HUES64 (cell line): ENCODE measurements at regions not wholly inside any gene's neighbourhood (a gene's known extent, or its start where the extent isn't known, plus 50 kb on each side); places are given as distances from the start of the nearest gene placed in this dataset.
"Not testable (repeated sequence)": the region's sequence is repeated elsewhere in the genome, so short reads cannot be mapped to it uniquely, and the experiment has no call there.

Source experiments
- H3K27ac ChIP-seq: 2 replicates; pipeline ENCODE4 v1.7.0; 2013; ENCODE audit warnings: low read depth, low read length, inconsistent platforms
- H3K27me3 ChIP-seq: 2 replicates; pipeline ENCODE4 v1.6.1; 2013; ENCODE audit warnings: mild to moderate bottlenecking, low read length; ENCODE audit not compliant: insufficient read depth
- H3K36me3 ChIP-seq: 2 replicates; pipeline ENCODE4 v1.6.1; 2013; ENCODE audit warnings: mild to moderate bottlenecking, low read length; ENCODE audit not compliant: insufficient read depth
- H3K4me1 ChIP-seq: 2 replicates; pipeline ENCODE4 v1.6.1; 2013; ENCODE audit warnings: mild to moderate bottlenecking, low read length, moderate library complexity; ENCODE audit not compliant: insufficient read depth
- H3K4me3 ChIP-seq: 2 replicates; pipeline ENCODE4 v1.5.1; 2013; ENCODE audit warnings: mild to moderate bottlenecking, low read length, moderate library complexity
- H3K9ac ChIP-seq: 2 replicates; pipeline ENCODE4 v1.6.1; 2013; ENCODE audit warnings: mild to moderate bottlenecking, low read depth, low read length
- H3K9me3 ChIP-seq: 2 replicates; pipeline ENCODE4 v1.6.1; 2013; ENCODE audit warnings: low read depth, low read length; ENCODE audit not compliant: insufficient read depth
- WGBS: fragments of 150-250, 120-280 bp; methylation state at CpG from one replicate; pipeline ENCODE4 v1.1.7; 2013; ENCODE audit warnings: missing lambda C conversion rate; 5-methylcytosine and 5-hydroxymethylcytosine counted together

DNA sequence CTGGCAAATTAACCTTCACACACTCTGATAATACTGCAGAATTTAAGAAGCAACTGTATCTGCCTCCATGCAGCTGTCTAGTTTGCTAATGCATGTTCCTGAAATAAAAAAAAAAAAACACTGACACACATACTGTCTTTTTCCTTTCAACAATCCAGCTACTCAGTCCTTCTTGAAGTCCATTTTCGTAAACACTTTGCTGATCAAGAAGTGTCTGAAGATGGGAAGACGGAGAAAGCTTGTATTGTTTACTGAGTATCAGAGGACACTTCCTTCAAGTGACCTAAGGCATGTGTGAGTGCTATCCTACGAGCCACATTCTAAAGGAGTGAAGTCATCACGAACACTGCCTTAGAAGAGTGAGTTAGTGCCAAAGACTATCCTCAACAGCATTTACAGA lies 82.6 kb downstream of the LUZP4 start:
- peaks cover 14% of the 10 kb centered on the region for H3K4me1 ChIP-seq
- no peaks in the 10 kb centered on the region for H3K36me3 ChIP-seq
- H3K4me3 ChIP-seq: no peak overlapping the region
- H3K27me3 ChIP-seq: no peaks in the 10 kb centered on the region
- WGBS: 60% methylated on average over 3 of the region's 4 CpGs
- no peaks in the 10 kb centered on the region for H3K9me3 ChIP-seq
- H3K27ac ChIP-seq: peak overlapping the region; percentile 44
- H3K9ac ChIP-seq: peak overlapping the region; percentile 36; the same call in 1 of the 2 replicates

- Histone ChIP-seq H3K9me3 (no peaks in the 10 kb centered on the region), H3K36me3 (no peaks in the 10 kb centered on the region), H3K27ac (peak overlapping the region; percentile 44; the same call in 1 of the 2 replicates), H3K4me3 (no peak overlapping the region), H3K4me1 (peaks cover 14% of the 10 kb centered on the region), H3K27me3 (no peaks in the 10 kb centered on the region), H3K9ac (peak overlapping the region; percentile 36; the same call in 1 of the 2 replicates)
- WGBS: 82% methylated on average over 3 of the region's 5 CpGs
Observed at GRCh38 chrX:115373308-115373707, 83.8 kb downstream of the LUZP4 start.

- H3K9ac ChIP-seq: no peak overlapping the region
- H3K4me3 ChIP-seq: no peak overlapping the region
- WGBS: 40% methylated on average over 1 of the region's 1 CpG
- H3K27me3 ChIP-seq: no peaks in the 10 kb centered on the region
- H3K9me3 ChIP-seq: no peaks in the 10 kb centered on the region
- H3K27ac ChIP-seq: no peak overlapping the region
- no peaks in the 10 kb centered on the region for H3K36me3 ChIP-seq
- H3K4me1 ChIP-seq: peaks cover 3% of the 10 kb centered on the region; the same call in 1 of the 2 replicates
Observed at GRCh38 chrX:115378471-115378870, 89.0 kb downstream of the LUZP4 start.

- no peaks in the 10 kb centered on the region for H3K9me3 ChIP-seq
- H3K9ac ChIP-seq: no peak overlapping the region
- no peaks in the 10 kb centered on the region for H3K36me3 ChIP-seq
- WGBS: 90% methylated on average over 2 of the region's 2 CpGs
- no peak overlapping the region for H3K27ac ChIP-seq
- no peaks in the 10 kb centered on the region for H3K27me3 ChIP-seq
- no peak overlapping the region for H3K4me3 ChIP-seq
- no peaks in the 10 kb centered on the region for H3K4me1 ChIP-seq
Observed at GRCh38 chrX:115387327-115387726, 97.8 kb downstream of the LUZP4 start.

GRCh38 chrX:115388879-115389278 lies 99.4 kb downstream of the LUZP4 start:
- H3K4me3 ChIP-seq: no peak overlapping the region
- no peaks in the 10 kb centered on the region for H3K27me3 ChIP-seq
- WGBS: 92% methylated on average over 4 of the region's 4 CpGs
- H3K9ac ChIP-seq: no peak overlapping the region
- no peaks in the 10 kb centered on the region for H3K9me3 ChIP-seq
- no peaks in the 10 kb centered on the region for H3K4me1 ChIP-seq
- H3K27ac ChIP-seq: no peak overlapping the region
- H3K36me3 ChIP-seq: no peaks in the 10 kb centered on the region

- H3K36me3 ChIP-seq: no peaks in the 10 kb centered on the region
Observed at GRCh38 chrX:115390078-115390477, 100.6 kb downstream of the LUZP4 start.

GRCh38 chrX:115392031-115392430 lies 102.5 kb downstream of the LUZP4 start:
- Histone ChIP-seq H3K9ac (no peak overlapping the region), H3K9me3 (no peaks in the 10 kb centered on the region), H3K27me3 (no peaks in the 10 kb centered on the region), H3K4me3 (no peak overlapping the region), H3K36me3 (no peaks in the 10 kb centered on the region), H3K27ac (no peak overlapping the region), H3K4me1 (no peaks in the 10 kb centered on the region)
- WGBS: 100% methylated on average over 2 of the region's 2 CpGs

More at GRCh38 chrX:115390078-115390477, 100.6 kb downstream of the LUZP4 start:
- no peaks in the 10 kb centered on the region for H3K9me3 ChIP-seq
- H3K27ac ChIP-seq: no peak overlapping the region
- no peaks in the 10 kb centered on the region for H3K27me3 ChIP-seq
- no peak overlapping the region for H3K4me3 ChIP-seq
- WGBS: 86% methylated on average over 3 of the region's 3 CpGs
- no peak overlapping the region for H3K9ac ChIP-seq
- no peaks in the 10 kb centered on the region for H3K4me1 ChIP-seq

DNA sequence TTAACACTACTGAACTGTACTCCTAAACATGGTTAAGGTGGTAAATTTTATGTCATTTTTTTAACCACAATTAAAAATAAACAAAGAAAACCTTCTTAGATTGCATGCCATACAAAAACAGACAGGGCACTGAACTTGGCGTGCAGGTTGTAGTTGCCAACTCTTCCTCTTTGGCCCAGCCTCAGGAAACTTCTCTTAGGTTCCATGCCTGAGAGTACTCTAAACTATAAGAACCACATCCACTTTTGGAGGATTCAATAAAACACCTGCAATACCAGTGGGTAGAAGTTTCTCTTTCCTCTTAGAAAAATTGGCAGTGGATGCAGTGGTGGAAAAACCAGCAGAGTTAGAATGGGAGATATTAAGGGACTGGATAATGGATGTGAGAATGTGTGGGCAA lies 103.4 kb downstream of the LUZP4 start:
- Histone ChIP-seq H3K9ac (no peak overlapping the region), H3K27me3 (no peaks in the 10 kb centered on the region), H3K27ac (no peak overlapping the region), H3K36me3 (no peaks in the 10 kb centered on the region), H3K4me3 (no peak overlapping the region), H3K4me1 (no peaks in the 10 kb centered on the region), H3K9me3 (no peaks in the 10 kb centered on the region)
- WGBS: 100% methylated on average over 1 of the region's 1 CpG

- H3K9ac ChIP-seq: no peak overlapping the region
- H3K9me3 ChIP-seq: no peaks in the 10 kb centered on the region
- no peak overlapping the region for H3K4me3 ChIP-seq
- no peaks in the 10 kb centered on the region for H3K27me3 ChIP-seq
- H3K27ac ChIP-seq: no peak overlapping the region
- WGBS: 87% methylated on average over 1 of the region's 1 CpG
- H3K36me3 ChIP-seq: no peaks in the 10 kb centered on the region
- no peaks in the 10 kb centered on the region for H3K4me1 ChIP-seq
Observed at GRCh38 chrX:115393271-115393670, 103.8 kb downstream of the LUZP4 start.

- not testable (repeated sequence) for H3K9ac ChIP-seq, H3K27ac ChIP-seq, H3K27me3 ChIP-seq, H3K4me1 ChIP-seq, H3K36me3 ChIP-seq, H3K9me3 ChIP-seq, H3K4me3 ChIP-seq
- WGBS: 88% methylated on average over 4 of the region's 4 CpGs
Observed at GRCh38 chrX:115394806-115395205, 105.3 kb downstream of the LUZP4 start.

DNA sequence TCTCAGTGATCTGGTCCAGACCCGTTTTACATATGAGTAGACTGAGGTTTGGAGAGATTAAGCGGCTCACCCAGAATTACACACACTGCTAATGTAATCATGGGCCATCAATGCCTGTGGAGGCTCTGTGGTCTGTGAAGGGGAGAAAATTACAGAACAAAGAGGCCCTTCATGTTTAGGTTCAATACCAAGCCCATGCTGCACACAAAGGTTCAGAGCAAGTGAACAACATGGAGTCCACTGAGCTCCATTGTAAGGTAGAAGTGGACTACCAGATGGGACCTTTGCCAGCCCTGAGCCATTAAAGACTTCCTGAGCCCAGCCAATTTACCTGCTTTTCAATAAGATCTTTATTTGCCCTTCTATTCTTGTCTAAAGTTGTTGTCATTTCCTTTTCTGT lies 109.8 kb downstream of the LUZP4 start:
- 0 out of 2 replicates have a peak, but pooled peaks cover 3% of the 10 kb centered on the region for H3K9me3 ChIP-seq
- no peak overlapping the region for H3K9ac ChIP-seq
- H3K4me3 ChIP-seq: no peak overlapping the region
- peaks cover 14% of the 10 kb centered on the region; the same call in 1 of the 2 replicates for H3K4me1 ChIP-seq
- no peaks in the 10 kb centered on the region for H3K27me3 ChIP-seq
- no peak overlapping the region for H3K27ac ChIP-seq
- WGBS: 100% methylated on average over 1 of the region's 2 CpGs
- H3K36me3 ChIP-seq: no peaks in the 10 kb centered on the region

DNA sequence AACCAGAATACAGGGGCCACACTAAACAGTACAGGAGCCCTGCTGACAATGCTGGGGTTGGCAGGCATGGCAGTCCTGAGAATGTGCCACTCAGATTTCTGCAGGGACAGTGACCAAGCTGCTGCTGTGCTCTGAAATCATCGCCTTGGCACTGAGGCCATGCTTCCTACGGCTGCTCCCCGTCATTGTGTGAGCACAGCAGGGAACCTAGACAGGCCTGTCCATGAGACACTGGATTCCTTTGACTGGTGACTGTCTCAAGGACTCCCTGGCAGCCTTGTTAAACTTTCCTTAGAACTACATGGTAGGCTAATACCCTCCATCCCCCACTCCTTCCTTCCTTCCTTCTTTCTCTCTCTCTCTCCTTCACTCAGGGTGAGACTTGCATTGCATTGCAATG lies 111.4 kb downstream of the LUZP4 start:
- Histone ChIP-seq H3K4me1 (peaks cover 14% of the 10 kb centered on the region; the same call in 1 of the 2 replicates), H3K4me3 (no peak overlapping the region), H3K36me3 (no peaks in the 10 kb centered on the region), H3K27me3 (no peaks in the 10 kb centered on the region), H3K9ac (no peak overlapping the region), H3K27ac (no peak overlapping the region), H3K9me3 (0 out of 2 replicates have a peak, but pooled peaks cover 3% of the 10 kb centered on the region)
- WGBS: 53% methylated on average over 3 of the region's 3 CpGs
